Stimulated activated CD4-positive, alpha-beta T cell treated with anti-CD3 and anti-CD28 coated beads, TNF-alpha, amount 100 ng/mL, for 24 hours (primary cell): ENCODE measurements at regions not wholly inside any gene's neighbourhood (a gene's known extent, or its start where the extent isn't known, plus 50 kb on each side); places are given as distances from the start of the nearest gene placed in this dataset.

ENCODE experiments used
- DNase-seq, 3 experiments: peaks; one replicate each; pipeline ENCODE4 v3.0.0-alpha.2; 2020; ENCODE audit warnings: low read depth in 3 of 3

DNA sequence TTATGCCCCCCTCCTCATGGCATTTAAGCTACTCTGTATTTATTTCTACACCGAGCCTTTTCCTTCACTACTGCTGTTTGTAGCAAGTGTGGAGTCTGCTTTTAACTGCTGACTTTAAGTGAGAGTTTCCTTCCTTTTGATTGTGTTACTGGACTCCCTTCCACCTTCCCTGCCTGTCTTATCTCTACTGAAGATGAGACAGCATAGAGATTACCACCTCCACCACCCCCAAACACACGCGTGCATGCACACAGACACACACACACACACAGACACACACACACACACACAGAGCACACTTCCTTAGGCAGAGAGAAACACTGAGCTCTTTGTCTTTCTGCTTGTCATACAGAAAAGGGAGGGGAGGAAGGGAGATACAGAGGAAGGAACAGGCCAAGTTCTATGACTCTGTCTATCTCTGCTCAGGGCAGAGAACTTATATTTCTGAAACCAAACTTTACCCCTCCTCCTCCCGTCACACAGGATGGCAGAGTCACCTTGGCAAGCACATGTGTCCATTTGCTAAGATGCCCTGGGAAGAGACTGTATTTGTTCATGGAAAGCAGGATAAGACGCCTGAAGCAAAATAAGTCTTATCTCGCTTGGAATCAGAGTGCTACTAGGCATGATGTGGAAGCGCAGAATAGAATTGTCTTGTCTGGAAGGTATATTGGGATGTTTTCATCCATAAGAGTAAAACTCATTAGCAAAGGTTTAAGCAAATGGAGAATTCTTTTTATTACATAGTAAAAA lies 81.8 kb upstream of the CAV2 start:
- DNase-seq: no peak

DNA sequence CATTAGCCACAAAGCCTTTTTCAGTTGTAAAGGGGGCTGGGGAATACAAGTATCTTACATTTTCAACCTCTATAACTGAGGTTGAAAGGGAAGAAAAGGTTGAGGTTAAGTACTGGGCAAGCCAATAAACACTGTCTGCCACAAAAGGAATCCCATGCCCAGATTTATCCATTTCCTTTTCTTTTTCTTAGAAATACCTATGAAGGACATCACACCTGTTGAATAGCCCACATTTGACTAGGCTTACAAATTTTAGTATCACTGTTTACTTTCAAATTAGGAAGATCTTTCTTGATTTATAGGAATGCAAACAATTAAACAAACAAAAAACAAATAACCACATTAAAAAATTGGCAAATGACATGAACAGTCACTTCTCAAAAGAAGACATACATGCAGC lies 81.0 kb upstream of the CAV2 start:
- no peak for DNase-seq

DNA sequence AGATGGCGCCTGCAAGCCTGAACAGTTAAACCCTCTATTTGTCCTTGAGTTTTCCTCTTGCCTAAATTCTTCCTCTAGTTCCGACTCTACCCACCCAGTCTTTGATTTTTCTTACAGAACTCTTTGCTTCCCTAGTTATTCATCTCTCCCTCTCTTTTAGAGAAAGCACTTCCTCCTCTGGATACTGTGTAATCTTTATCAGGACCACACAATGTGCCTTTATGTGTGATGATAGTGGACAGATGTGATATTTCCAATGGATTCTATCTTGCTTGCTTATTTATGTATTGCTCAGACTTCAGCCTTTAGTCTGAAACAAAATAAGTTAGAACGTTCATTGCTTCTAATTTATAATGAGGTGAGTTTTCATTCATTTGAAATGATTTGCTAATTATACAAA lies 79.5 kb upstream of the CAV2 start:
- no peak for DNase-seq

DNA sequence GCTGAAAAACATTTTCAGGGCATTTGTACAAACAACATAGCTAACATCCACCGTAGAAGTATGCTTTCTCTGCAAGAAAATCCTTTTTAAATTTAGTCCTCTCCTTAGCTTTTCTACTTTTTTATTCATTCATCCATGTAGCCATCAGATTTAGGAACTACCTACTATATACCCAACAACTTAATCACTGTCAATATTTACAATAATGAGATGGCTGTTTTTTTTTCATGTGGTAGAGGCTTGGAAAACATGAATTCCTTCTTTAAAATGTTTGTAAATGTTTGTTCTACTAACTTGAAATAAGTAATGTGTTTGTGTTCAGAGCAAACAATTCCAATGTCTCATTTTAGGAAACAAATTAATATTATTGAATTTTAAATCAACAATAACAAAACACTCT lies 78.2 kb upstream of the CAV2 start:
- no peak for DNase-seq

DNA sequence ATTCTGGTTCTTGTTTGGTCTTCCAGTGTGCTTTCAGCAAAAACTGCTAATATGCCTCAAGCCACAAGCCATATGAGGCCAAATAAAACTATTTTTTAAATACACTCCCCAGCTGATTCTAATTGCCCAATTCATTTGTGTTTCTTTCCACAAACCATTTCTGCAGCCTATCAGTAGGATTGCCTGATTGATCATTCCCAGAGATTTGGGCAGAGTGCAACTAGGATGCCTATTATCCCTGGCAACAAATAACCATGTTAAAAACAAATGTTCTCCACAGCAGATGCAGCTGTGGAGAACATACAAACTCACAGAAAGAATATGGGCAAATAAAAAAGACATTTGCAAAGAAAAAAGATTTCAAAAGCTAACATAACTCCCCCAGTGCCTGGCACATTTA lies 76.9 kb upstream of the CAV2 start:
- DNase-seq: no peak

DNA sequence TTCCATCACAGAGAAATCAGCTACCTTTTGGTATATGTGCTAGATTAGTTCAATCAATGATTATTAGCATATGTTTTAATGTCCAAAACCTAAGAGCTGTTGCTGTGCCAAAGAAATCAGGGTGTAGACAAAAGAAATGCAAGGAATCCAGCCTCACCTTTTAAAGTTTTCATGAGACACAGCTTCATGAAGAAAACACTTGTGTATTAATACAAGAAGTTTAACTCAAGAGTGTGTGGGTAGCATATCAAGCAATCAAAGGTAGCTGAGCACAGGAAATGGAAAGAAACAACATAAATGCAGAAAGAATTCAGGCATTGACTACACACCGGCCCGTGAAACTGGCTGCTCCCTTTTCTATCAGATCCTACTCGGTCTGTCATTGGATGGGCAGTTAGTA lies 76.0 kb upstream of the CAV2 start:
- DNase-seq: no peak

DNA sequence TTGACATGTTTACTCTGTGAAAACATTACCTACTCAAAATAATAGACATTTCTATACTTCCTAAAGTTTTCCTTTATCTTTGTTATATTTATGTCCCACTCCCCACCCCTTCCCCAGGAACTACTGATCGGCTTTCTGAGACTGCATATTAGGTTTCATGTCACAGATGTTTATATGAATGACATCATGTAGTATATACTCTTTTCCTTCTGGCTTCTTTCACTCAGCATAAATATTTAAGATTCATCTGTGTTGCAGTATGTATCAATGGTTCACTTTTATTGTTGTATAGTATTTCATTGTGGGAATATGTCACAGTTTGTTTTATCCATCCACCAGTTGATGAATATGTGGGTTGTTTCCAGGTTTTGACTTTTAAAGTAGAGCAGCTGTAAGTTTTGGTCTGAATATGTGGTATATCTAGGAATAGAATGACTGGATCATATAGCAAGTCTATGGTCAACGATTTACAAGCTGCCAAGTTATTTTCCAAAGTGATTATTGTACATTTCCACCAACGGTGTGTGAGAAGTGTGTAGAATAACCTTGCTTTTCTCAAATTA lies 73.8 kb upstream of the CAV2 start:
- no peak for DNase-seq

DNA sequence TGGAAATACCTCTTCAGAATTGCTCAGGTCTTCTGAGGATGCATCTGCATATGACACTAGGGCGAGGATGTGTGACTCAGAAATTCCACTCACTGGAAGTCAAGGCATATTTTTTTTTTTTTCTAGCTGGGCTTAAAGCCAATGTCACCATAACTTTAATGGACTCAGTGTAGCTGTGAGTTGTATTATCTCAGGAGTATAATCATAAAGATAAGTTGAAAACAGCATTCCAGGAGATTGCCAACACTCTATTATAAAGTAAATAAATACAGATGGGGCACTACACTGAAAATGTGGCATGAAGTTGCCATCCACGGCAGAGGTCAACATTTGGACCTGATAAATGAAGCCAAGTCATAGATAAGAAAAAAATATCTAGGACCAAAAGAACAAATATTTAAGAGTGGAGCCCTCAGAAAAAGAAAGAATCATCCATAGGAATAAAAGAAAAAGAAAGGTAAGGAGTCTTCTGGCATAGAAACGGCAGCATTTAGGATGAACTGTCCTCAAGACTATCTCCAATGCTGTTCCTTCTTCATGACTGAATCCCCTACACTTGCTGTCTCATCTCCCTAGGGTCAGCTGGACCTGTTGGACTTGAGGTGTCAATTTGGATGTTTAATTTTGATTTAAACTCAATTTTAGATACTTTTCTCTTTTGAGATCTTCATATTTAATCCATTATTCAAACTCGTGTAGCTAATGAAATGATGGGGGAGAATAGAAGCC lies 72.9 kb upstream of the CAV2 start:
- no peak for DNase-seq

DNA sequence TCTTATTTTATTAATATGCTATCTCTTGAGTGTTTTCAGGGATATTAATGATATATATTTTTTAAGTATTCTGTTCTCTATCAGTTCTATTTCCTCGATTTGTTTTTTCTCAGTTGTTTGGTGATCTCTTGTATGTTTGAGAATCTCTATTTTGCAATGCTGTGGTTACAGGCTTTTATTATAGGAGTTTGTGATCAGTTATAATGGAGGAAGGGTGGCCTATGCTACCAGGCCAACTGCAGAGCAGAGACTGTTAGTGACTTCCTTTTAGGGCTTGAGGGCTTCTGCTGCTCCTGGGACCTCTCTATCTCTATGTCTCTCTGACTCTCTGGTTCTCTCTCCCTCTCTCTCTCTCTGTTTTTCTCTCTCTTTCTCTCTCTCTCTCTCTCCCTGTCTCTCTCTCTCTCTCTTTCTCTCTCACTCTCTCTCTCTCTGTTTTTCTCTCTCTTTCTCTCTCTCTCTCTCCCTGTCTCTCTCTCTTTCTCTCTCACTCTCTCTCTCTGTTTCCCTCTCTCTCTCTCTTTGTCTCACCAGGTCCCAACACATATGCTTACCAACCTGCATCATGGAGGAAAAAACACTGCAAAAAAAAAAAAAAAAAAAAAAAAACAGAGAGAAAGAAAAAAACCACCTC lies 69.4 kb upstream of the CAV2 start:
- DNase-seq: no peak

DNA sequence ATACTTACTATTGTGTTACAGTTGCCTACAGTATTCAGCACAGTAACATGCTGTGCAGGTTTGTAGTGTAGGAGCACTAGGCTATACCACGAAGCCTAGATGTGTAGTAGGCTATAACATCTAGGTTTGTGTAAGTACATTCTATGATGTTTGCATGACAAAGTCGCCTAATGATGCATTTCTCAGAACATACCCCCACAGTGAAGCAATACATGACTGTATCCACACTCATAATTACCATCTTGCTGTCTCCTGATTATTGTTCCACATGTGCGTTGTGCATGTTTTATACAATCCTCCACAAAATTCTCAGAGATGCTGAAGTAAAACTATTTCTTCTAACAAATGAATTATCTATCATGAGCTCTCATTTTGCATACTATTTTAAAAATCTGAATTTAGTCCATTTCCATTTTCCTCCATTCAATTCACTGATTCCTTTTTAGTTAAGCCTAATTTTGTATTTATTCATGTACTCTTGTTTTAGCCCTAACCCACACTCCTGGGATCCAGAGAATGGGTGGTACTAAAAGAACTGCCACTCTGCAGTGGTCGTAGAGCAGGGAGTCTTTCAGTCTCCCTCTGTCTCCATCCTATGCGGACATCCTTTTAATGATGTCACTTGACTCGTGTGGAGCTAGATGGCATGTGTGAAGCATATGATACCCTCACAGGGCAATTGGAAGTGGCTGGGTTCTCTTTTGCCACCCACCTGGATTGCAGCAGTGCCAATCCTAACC lies 67.6 kb upstream of the CAV2 start:
- no peak for DNase-seq

DNA sequence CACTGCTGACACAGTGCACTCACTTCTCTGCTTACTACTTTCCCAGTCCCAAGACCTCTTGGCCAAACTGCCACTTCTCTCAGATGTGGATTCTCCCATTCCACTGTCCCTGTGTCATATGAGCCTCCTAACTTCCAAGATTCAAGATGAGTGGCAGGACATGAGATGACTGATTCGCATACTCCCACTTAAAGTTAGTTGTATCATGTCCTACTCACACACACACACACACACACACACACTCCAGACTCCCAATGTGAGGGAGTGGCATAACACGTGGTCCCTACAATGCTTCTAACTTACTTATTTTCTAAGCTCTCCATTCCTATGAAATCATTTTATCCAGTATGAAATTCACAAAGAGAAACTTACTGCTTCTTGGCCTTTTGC lies 67.0 kb upstream of the CAV2 start:
- DNase-seq: no peak

DNA sequence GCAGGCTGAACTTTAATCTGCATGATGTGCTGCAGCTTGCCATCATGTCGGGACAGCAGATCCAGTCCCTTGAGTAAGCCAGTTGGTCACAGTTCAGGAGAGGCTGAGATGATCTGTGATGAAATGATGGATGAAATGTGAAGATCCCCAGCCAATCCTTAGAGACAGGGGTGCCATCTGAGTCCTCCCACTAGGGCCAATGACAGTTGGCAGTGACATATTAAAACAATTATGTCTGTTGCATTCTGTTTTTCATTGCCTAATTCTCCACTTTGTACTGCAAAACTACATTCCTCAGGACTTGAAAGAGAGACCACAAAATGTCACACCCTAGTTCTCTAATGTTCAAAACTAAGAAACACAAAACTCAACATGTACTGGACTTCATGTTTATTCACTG lies 66.3 kb upstream of the CAV2 start:
- DNase-seq: no peak

DNA sequence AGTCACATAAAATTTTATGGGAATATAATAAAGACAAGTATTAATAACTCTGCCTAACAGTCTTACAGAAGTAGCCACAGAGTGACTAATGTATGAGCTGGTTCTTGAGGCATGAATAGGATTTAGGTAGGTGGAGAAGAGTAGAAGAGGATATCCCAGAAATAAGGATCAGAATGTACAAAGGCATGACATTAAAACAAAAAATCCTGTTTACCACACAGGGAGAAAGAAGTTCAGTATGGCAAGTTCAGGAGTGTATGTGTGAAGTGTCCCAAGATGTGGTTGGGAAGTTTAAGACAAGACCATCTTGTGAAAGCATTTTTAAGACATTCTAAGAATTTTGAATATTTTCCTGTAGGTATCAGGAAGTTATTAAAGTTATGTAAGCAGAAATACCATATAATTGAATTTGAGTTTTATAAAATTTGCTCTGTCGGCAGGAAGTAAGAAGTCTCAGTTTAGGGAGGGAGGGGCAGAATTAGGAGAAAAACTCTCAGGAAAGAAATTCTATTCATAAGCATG lies 64.7 kb upstream of the CAV2 start:
- no peak for DNase-seq

DNA sequence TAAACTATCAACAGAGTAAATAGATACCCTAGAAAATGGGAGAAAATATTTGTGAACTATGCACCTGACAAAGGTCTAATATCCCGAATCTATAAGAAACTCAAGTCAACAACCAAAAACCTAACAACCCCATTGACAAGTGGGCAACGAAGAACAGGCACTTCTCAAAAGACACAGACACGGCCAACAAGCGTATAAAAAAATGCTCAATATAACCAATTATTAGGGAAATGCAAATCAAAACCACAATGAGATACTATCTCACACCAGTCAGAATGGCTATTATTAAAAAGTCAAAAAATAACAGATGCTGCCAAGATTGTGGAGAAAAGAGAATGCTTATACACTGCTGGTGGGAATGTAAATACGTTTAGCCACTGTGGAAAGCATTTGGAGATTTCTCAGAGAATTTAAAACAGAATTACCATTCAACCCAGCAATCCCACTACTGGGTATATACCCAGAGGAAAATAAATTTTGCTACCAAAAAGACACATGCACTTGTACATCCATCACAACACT lies 63.2 kb upstream of the CAV2 start:
- no peak for DNase-seq

DNA sequence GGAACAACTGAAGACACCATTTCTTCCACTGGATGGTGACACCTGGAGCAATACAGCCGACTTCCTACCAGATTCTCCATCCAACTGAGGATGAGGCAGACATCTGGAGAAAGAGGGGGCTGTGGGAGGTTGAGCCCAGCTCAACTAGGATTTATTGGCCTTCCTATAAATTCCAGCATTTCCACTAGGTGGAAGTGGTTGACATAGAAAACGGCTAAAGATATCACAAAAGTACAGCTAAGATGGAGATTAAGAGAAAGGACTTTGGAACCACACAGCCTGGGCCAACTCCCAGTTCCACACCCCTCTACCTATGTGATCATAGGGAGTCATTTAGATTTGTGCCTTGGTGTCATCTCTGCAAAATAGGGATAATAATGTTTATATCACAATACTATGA lies 61.3 kb upstream of the CAV2 start:
- DNase-seq: no peak

DNA sequence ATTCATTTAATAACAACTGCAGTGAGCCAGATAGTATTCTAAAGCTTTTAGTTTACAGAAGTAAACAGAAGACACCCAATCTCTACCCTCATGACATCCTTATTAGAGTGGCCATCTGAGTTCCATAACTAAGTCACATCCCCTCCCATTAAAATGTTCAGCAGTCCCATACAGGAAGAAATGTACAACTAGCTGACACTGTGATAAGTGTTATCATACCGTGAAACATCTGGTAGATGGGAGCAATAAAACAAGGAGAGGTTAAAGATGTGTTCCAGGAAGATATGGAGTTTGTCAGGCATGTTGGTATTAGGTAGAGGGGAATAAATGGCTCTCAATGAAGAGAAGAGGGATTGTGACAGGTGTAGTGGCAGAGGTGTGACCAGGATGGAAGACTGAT lies 60.5 kb upstream of the CAV2 start:
- no peak for DNase-seq

DNA sequence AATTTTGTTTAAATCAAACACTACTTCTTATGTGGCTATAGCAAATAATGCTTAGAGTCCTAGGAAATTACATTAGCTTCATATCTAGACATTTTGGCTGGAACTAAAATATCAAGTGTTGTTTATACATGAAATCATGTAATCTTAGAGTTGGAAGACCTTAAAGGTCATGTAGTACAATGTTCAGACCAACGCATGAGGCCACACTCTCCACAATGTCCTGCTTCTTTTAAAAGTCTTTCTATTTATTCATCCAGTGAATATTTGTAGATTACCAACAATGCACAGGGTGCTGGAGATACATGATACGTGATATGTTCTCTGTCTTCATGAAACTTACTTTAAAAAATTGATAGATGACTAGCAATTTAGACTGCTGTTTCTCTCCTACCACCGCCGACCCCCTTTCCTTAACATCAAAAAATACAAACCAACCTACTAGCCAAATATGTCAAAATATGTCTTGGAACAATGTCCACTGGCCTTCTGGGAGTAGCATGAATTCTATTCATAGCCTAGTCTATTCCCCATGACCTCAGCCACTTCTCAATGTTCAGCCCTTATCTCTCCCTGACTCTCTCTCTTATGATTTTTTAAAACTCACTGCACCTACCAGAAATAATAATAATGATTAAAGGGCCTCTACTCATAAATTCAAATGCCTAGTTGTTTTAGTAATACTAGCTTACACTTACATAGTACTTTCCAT lies 59.5 kb upstream of the CAV2 start:
- no peak for DNase-seq

DNA sequence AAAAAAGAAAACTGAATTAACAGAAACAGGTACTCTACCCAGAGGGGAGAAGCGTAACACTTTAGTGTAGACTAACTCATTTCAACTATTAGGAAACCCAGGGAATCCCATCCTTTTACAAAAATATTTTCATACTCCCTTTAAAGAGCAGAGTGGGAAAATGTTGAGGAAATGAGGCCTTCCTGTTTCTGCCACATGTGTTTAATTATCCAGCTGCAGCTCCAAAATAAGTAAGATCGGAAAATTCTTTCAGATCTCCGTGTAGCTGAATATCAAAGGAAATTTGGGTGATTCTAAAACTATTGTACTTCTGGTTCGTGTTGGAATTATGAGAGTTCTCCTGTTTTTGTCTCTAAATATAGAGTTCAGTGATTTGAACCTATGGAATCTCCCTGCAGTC lies 58.0 kb upstream of the CAV2 start:
- DNase-seq: no peak

DNA sequence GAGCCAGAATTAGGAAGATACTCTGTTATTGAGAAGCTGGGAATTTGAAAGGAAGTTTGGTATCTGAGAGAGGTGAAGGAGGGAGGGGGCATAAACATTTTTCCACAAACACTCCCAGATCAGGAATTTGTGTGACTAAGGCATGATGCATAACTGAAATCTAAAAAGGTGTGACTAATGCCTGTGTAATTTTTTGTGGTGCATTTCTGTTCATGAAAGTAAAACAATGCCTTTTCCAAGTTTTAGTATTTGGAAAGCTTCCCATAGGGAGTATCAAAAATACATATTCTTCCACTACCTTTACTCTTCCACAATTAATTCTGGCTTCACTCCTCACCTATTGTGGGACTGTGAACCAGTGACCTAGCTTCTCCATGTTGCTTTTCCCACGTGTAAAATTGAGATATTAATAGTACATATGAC lies 56.4 kb upstream of the CAV2 start:
- no peak for DNase-seq

DNA sequence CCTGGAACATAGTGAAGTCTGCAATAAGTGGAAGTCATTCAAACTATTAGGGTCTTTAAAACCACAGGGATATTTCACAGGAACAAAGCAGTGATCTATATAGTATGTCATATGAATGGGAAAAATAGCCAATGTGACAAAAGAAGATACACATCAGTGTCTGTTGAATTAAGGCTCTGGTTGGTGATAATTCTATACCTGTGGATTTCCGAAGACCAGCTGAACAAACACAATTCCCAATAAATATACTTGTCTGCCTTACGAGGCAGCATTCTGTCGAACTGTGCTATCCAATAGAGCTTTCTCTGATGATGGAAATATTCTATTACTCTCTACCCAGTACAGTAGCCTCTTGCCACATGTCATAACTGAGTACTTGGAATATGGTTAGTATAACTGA lies 55.9 kb upstream of the CAV2 start:
- no peak for DNase-seq
